Hypothalamus (tissue), 51 donors: ENCODE measurements at regions not wholly inside any gene's neighbourhood (a gene's known extent, or its start where the extent isn't known, plus 50 kb on each side); places are given as distances from the start of the nearest gene placed in this dataset.
A peak's percentile ranks its signal among the peaks of the same experiment; 100 is the strongest.

Experiments
- DNase-seq, 51 donors: peaks; one replicate each; lab custom pipeline; 2025; lab: John Stamatoyannopoulos, UW

GRCh38 chr6:29884261-29884660, 56.6 kb downstream of the HLA-G start:
- DNase-seq: no peak

DNA sequence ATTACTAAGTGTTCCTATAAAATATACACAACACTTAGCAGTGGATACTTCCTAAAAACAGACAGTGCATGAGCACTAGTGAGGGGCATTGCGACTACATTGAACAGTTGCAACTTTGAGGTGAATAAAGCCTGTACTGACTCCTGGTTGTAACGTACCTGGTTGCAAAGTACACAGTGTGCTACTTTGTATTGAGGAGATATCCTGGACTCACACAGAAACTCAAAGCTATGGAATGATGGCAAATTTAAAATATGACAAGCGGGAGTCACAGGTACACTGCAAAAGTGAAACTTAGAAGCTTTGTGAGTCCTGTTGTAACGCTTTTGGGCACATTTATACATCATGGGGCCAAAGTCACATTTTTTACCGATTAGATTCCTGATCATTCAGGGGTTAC, 55.6 kb upstream of the HLA-A start:
- no peak for DNase-seq

DNA sequence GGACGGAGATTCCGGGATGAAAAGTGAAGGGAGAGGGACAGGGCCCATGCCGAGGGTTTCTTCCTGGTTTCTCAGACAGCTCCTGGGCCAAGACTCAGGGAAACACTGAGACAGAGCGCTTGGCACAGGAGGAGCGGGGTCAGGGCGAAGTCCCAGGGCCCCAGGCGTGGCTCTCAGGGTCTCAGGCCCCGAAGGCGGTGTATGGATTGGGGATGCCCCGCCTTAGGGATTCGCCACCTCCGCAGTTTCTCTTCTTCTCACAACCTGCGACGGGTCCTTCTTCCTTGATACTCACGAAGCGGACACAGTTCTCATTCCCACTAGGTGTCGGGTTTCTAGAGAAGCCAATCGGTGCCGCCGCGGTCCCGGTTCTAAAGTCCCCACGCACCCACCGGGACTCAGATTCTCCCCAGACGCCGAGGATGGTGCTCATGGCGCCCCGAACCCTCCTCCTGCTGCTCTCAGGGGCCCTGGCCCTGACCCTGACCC, 55.0 kb upstream of the HLA-A start:
- DNase-seq: peak in 21 of 51 donors; percentile 6 to 56 (median 19)

DNA sequence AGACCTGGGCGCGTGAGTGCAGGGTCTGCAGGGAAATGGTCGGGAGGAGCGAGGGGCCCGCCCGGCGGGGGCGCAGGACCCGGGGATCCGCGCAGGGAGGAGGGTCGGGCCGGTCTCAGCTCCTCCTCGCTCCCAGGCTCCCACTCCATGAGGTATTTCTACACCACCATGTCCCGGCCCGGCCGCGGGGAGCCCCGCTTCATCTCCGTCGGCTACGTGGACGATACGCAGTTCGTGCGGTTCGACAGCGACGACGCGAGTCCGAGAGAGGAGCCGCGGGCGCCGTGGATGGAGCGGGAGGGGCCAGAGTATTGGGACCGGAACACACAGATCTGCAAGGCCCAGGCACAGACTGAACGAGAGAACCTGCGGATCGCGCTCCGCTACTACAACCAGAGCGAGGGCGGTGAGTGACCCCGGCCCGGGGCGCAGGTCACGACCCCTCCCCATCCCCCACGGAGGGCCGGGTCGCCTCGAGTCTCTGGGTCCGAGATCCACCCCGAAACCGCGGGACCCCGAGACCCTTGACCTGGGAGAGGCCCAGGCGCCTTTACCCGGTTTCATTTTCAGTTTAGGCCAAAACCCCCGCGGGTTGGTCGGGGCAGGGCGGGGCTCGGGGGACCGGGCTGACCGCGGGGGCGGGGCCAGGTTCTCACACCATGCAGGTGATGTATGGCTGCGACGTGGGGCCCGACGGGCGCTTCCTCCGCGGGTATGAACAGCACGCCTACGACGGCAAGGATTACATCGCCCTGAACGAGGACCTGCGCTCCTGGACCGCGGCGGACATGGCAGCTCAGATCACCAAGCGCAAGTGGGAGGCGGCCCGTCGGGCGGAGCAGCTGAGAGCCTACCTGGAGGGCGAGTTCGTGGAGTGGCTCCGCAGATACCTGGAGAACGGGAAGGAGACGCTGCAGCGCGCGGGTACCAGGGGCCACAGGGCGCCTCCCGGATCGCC, 54.2 kb upstream of the HLA-A start:
- DNase-seq: peak in 35 of 51 donors; percentile 3 to 70 (median 38)
